GM21447 (cell line): ENCODE measurements at regions not wholly inside any gene's neighbourhood (a gene's known extent, or its start where the extent isn't known, plus 50 kb on each side); places are given as distances from the start of the nearest gene placed in this dataset.

Experiments used
- ATAC-seq: cut with Tn5 transposase; IDR thresholded peaks from one replicate; pipeline ENCODE4 v1.9.1; 2021; ENCODE audit not compliant: unreplicated experiment

- ATAC-seq = no peak
Measured at GRCh38 chr3:135310317-135310716, 515.3 kb downstream of the EPHB1 start.

- ATAC-seq = no peak
Measured at GRCh38 chr3:135311699-135312098, 516.6 kb downstream of the EPHB1 start.

GRCh38 chr3:135314237-135314636 lies 519.2 kb downstream of the EPHB1 start:
- no peak for ATAC-seq

- ATAC-seq = no peak
Measured at GRCh38 chr3:135324301-135324700, 529.2 kb downstream of the EPHB1 start.

- no peak for ATAC-seq
Measured at GRCh38 chr3:135325096-135325495, 530.0 kb downstream of the EPHB1 start.

GRCh38 chr3:135325726-135326235 lies 530.7 kb downstream of the EPHB1 start:
- ATAC-seq = no peak

GRCh38 chr3:135326851-135327250 lies 531.8 kb downstream of the EPHB1 start:
- no peak for ATAC-seq

GRCh38 chr3:135328036-135328435 lies 533.0 kb downstream of the EPHB1 start:
- ATAC-seq = no peak

GRCh38 chr3:135329479-135329878 lies 534.4 kb downstream of the EPHB1 start:
- no peak for ATAC-seq

- no peak for ATAC-seq
Measured at GRCh38 chr3:135337192-135337591, 542.1 kb downstream of the EPHB1 start.

GRCh38 chr3:135348690-135349089 lies 553.6 kb downstream of the EPHB1 start:
- no peak for ATAC-seq

GRCh38 chr3:135349254-135349948 lies 554.3 kb downstream of the EPHB1 start:
- no peak for ATAC-seq

GRCh38 chr3:135352213-135352612 lies 557.2 kb downstream of the EPHB1 start:
- ATAC-seq = no peak

- no peak for ATAC-seq
Measured at GRCh38 chr3:135362889-135363288, 567.8 kb downstream of the EPHB1 start.

- no peak for ATAC-seq
Measured at GRCh38 chr3:135364676-135365075, 569.6 kb downstream of the EPHB1 start.

GRCh38 chr3:135366816-135367215 lies 571.8 kb downstream of the EPHB1 start:
- ATAC-seq = no peak

- no peak for ATAC-seq
Measured at GRCh38 chr3:135368316-135368715, 573.3 kb downstream of the EPHB1 start.

- no peak for ATAC-seq
Measured at GRCh38 chr3:135368781-135369180, 573.7 kb downstream of the EPHB1 start.

- no peak for ATAC-seq
Measured at GRCh38 chr3:135374571-135374970, 579.5 kb downstream of the EPHB1 start.

- ATAC-seq = no peak
Measured at GRCh38 chr3:135382188-135382587, 583.3 kb upstream of the PPP2R3A start.

- no peak for ATAC-seq
Measured at GRCh38 chr3:135382621-135383020, 582.9 kb upstream of the PPP2R3A start.

- ATAC-seq = no peak
Measured at GRCh38 chr3:135383301-135383700, 582.2 kb upstream of the PPP2R3A start.

- ATAC-seq = no peak
Measured at GRCh38 chr3:135392151-135392550, 573.4 kb upstream of the PPP2R3A start.
